SK-N-MC (cell line): ENCODE measurements at regions not wholly inside any gene's neighbourhood (a gene's known extent, or its start where the extent isn't known, plus 50 kb on each side); places are given as distances from the start of the nearest gene placed in this dataset.

Source experiments
- DNase-seq: peaks from one replicate; pipeline ENCODE4 v3.0.0-alpha.2; 2011; ENCODE audit warnings: low read depth, low spot score
- H3K27ac ChIP-seq: fragments of 200-600 bp; sonication (generic); 2 replicates; pipeline ENCODE4 v1.5.1; 2016; ENCODE audit warnings: mixed run types
- H3K36me3 ChIP-seq: fragments of 200-600 bp; sonication (generic); 2 replicates; pipeline ENCODE4 v1.6.1; 2017; ENCODE audit warnings: antibody characterized with exemption, low read length, mixed read lengths; ENCODE audit not compliant: insufficient read depth
- H3K4me3 ChIP-seq: fragments of 200-600 bp; sonication (generic); 2 replicates; pipeline ENCODE4 v1.5.1; 2016
- H3K9ac ChIP-seq: fragments of 200-600 bp; sonication (generic); 2 replicates; pipeline ENCODE4 v1.8.0; 2017; ENCODE audit warnings: mixed run types, mixed read lengths; ENCODE audit not compliant: insufficient read length
- H3K9me3 ChIP-seq: fragments of 200-600 bp; sonication (generic); 2 replicates; pipeline ENCODE4 v1.6.1; 2017; ENCODE audit warnings: low read depth, mild to moderate bottlenecking, antibody characterized with exemption, low read length, moderate library complexity, mixed read lengths
- EZH2 ChIP-seq: fragments of 200-600 bp; sonication (generic); IDR thresholded peaks from one replicate; pipeline ENCODE4 v1.6.1; 2017; ENCODE audit warnings: antibody characterized with exemption
- FOXP2 ChIP-seq: optimal IDR thresholded peaks from 2 replicates; pipeline ENCODE3; 2011; ENCODE audit warnings: mild to moderate bottlenecking, moderate library complexity; ENCODE audit not compliant: insufficient read depth; ENCODE audit errors: extremely low read length, control extremely low read depth
- POLR2AphosphoS5 ChIP-seq: IDR thresholded peaks from 2 replicates; pipeline ENCODE4 v1.6.1; 2012; ENCODE audit warnings: mild to moderate bottlenecking, low read depth, low read length, borderline replicate concordance

DNA sequence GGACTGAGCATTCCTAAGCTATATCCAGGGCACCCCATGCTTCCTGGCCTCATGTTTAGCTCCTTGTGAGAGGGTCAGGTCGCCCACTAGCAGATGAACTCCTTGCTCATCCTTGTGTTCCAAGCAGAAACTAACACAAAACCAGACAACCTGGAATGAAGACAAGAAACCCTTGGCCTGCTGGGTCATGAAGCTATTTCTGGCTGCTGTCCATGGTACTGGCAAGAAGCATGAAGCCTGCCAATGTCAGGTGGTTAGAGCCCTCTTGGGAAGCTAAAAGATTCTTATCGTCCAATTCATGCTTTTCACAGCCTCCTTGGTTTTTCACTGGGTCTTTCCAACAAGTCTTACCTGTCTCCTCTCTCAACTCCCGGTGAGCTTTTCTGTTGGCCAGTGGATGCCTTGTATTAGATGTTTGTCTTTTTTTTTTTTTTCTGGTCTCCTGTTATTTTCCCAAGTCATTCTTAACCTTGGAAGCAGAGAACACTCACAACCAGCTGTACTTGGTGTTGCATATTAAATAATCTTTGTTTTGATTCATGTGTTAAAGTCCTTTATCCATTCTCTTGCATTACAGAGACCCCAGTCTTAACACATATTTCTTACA lies 180.3 kb downstream of the ANKRD60 start:
- H3K9me3 ChIP-seq = no peaks in the 10 kb centered on the region
- no peak overlapping the region for H3K27ac ChIP-seq
- no peak overlapping the region for H3K4me3 ChIP-seq
- H3K36me3 ChIP-seq = no peaks in the 10 kb centered on the region
- no peak for TF ChIP-seq EZH2
- no peak for TF ChIP-seq FOXP2
- no peak for TF ChIP-seq POLR2AphosphoS5
- H3K9ac ChIP-seq = no peak overlapping the region
- DNase-seq = peak; percentile 12

DNA sequence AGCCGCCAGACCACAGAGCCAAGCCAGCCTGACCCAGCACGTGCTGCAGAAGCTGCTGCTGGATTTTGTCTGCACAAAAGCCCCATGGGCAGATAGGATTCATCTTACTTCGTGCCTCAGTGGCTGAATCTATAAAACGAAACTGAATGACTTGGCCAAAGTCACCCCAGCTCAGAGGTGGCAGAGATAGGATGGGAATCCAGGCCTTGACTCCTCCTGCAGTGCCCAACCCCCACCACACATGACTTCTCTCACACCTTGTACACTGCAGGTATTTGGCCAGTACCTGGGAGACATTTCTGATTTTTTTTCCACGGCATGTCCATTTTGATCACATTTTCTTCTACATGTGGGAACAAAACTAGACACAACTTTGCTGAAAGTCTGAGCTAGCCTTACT lies 182.1 kb downstream of the ANKRD60 start:
- no peak overlapping the region for H3K27ac ChIP-seq
- DNase-seq = no peak
- TF ChIP-seq POLR2AphosphoS5 (no peak), EZH2 (no peak), FOXP2 (no peak)
- no peaks in the 10 kb centered on the region for H3K9me3 ChIP-seq
- no peak overlapping the region for H3K4me3 ChIP-seq
- H3K9ac ChIP-seq = no peak overlapping the region
- no peaks in the 10 kb centered on the region for H3K36me3 ChIP-seq

DNA sequence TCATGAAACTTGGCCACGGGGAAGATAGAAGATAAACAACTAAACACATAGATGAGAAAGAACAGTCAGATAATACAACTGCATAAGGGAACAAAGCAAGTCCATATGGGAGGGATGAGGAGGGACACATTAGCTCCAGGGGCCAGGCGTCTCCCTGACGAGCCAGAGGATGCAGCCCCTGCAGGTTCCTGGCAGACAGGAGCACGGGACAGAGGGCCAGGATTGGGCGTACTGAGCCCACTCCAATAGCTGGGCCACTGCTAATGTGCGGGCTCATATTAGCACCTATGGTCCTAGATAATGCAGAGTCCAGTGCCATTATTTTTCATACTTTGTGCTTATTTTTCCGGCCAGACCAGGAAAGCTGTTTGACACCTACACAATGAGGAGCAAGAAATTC lies 182.9 kb downstream of the ANKRD60 start:
- no peak overlapping the region for H3K4me3 ChIP-seq
- no peaks in the 10 kb centered on the region for H3K9me3 ChIP-seq
- TF ChIP-seq EZH2 (no peak), POLR2AphosphoS5 (no peak), FOXP2 (no peak)
- DNase-seq = no peak
- no peak overlapping the region for H3K9ac ChIP-seq
- no peaks in the 10 kb centered on the region for H3K36me3 ChIP-seq
- H3K27ac ChIP-seq = no peak overlapping the region

DNA sequence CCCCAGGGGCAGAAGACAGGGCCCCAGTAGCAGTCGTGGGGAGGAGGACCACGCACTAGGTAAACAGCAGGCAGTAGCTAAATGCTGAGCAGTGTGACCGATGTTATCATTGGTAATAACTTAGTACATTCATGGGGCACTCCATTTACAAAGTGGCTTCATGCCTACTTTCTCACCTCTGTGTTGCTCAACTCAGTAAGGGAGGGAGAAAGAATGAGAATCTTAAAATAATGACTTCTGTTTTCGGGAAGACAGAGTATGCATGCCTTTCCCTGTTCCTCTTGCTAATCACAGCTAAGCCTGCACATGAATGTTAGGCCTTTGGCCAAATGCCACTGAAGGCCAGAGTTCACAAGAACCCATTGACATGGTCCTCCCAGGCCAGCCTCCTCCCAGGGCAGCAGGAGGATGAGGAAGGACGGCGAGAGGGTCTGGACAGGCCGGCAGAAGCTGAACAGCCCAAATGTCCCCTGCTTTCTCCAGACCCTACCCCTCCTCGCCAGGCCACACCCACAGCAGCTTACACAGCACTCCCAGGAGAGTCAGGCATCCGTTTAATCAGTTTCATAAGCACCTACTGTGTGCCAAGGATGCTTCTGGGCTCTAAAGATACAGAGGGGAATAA lies 183.4 kb downstream of the ANKRD60 start:
- no peak overlapping the region for H3K4me3 ChIP-seq
- no peaks in the 10 kb centered on the region for H3K36me3 ChIP-seq
- no peak for TF ChIP-seq EZH2
- no peak for TF ChIP-seq POLR2AphosphoS5
- H3K9ac ChIP-seq = no peak overlapping the region
- H3K9me3 ChIP-seq = no peaks in the 10 kb centered on the region
- no peak overlapping the region for H3K27ac ChIP-seq
- DNase-seq = no peak

DNA sequence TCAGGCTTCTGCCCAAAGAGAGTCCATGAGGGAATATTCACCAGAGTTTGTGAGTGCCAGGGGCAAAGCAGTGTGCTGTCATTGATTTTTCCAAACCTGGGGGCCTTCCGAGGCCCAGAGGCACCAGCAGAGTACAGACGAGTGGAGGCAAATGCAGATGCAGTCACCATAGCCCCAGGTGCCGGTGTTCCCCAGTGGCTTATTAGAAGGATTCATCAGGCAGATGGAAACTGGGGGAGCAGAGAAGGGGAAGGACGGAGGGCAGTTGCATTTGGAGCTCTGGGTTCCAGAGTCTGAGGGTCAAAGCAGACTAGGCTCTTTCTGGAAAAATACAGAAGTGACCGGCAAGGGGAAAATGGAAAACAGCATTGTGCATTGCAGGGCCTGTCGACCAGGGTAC lies 184.2 kb downstream of the ANKRD60 start:
- no peaks in the 10 kb centered on the region for H3K36me3 ChIP-seq
- DNase-seq = no peak
- H3K9me3 ChIP-seq = no peaks in the 10 kb centered on the region
- H3K27ac ChIP-seq = no peak overlapping the region
- no peak overlapping the region for H3K9ac ChIP-seq
- TF ChIP-seq FOXP2 (no peak), EZH2 (no peak), POLR2AphosphoS5 (no peak)
- no peak overlapping the region for H3K4me3 ChIP-seq

DNA sequence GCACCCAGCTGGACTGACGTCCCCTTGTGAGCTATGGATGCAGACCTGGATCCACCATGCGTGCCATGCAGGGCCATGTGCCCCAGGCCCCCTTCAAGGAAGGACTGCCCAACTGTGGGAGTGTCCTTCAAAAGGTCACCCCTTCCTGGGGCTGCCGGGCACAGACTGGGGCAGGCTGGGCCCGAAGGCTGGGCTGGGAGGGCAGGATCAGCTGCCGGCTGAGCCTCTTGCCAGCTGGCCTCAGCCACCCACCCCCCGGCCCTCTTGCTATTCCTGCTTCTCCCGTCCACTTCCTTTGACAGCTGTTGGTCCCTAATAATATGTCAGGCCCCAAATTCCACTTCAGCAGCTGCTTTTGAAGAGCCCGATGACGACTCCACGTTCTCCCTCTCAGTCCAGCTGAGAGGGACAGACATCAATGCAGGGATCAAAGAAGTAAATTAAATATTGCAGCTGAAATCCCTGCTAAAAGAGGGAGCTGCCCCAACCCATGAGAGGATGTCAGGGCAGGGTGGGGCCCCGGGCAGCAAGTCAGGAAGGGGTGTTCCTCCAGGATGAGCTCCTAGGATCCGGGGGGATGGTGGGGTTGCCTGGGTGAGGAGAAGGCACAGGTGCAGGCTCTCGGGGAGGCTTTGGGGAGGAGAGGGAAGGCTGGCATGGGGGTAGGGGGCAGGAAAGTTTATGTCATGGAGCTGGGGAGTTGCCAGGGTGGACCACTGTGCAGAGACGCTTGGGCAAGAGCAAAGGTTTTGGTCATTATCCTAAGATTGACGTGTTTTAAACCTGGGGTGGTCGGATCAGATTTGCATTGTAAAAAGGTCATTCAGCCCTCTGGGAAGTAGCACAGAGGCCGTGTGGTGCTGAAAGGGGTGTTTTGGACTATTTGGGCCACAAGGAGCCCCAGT lies 185.0 kb downstream of the ANKRD60 start:
- no peak for DNase-seq
- Histone ChIP-seq H3K4me3 (no peak overlapping the region), H3K9me3 (no peaks in the 10 kb centered on the region), H3K9ac (no peak overlapping the region), H3K36me3 (no peaks in the 10 kb centered on the region), H3K27ac (no peak overlapping the region)
- TF ChIP-seq FOXP2 (no peak), EZH2 (no peak), POLR2AphosphoS5 (no peak)

DNA sequence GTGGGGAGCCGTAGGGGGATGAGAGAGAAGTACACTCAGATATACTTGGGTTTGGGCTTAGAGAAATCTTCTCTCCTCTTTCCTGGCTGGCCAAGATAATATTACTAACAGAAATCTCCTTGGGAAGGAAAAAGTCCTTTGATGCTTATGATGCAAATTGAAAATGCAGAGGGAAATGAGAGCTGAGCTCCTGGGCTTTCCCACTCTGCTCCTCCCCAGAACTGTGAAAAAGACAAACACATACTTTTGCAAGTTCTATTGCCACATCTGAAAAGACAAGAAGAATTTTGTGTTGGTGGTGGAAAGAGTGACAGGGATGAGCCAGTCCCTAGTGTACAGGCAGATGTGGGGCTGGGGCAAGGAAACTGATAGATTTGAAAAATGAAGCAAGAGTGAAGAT lies 185.9 kb downstream of the ANKRD60 start:
- no peak for DNase-seq
- H3K9ac ChIP-seq = no peak overlapping the region
- TF ChIP-seq POLR2AphosphoS5 = no peak
- no peak for TF ChIP-seq FOXP2
- TF ChIP-seq EZH2 = no peak
- H3K36me3 ChIP-seq = no peaks in the 10 kb centered on the region
- H3K9me3 ChIP-seq = no peaks in the 10 kb centered on the region
- no peak overlapping the region for H3K27ac ChIP-seq
- no peak overlapping the region for H3K4me3 ChIP-seq

DNA sequence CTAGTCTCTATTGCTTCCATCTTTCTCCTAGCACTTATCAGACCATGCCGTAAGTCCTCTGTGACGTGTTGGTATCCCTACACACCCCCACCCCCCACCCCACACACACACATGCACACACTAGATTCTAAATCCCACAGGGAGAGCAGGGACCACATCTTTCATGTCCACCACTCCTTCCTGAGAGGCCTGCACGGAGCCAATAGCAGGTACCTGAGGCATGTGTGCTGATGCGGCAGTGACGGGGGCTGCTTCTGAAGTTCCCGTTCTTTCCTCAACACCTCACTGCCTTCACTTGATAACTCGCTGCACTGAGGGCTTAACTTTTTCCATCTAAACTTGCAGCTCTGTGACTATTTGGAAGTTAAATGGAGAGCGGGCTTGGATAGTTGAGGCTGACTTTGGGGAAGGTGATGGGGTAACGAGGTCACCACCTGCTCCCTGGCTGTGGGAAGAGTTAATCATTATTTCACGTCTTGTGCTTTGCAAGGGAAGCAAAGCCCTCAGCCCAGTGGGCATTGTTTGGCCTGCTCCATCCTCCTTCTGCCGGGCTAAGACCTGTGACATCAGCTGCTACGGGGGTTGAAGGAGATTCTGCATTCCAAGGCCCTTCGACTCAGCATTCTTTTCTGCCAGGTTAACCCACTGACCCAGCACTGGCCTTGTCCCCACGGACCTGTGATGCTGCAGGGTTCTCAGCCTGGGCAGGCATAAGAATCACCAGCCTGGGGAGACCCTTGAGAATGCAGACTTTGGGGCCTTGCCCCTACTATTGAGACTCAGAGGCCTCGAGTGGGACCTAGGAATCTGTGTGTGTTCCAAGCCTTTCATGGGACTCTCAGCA lies 187.8 kb downstream of the ANKRD60 start:
- no peak overlapping the region for H3K9ac ChIP-seq
- TF ChIP-seq POLR2AphosphoS5 (no peak), EZH2 (no peak), FOXP2 (no peak)
- H3K9me3 ChIP-seq = no peaks in the 10 kb centered on the region
- DNase-seq = no peak
- H3K4me3 ChIP-seq = no peak overlapping the region
- H3K36me3 ChIP-seq = no peaks in the 10 kb centered on the region
- H3K27ac ChIP-seq = no peak overlapping the region
